GM21786 (cell line): ENCODE measurements at regions not wholly inside any gene's neighbourhood (a gene's known extent, or its start where the extent isn't known, plus 50 kb on each side); places are given as distances from the start of the nearest gene placed in this dataset.
"Not testable (repeated sequence)": the region's sequence is repeated elsewhere in the genome, so short reads cannot be mapped to it uniquely, and the experiment has no call there.

Experiments used
- ATAC-seq: cut with Tn5 transposase; IDR thresholded peaks from one replicate; pipeline ENCODE4 v1.9.1; 2021; ENCODE audit not compliant: unreplicated experiment

DNA sequence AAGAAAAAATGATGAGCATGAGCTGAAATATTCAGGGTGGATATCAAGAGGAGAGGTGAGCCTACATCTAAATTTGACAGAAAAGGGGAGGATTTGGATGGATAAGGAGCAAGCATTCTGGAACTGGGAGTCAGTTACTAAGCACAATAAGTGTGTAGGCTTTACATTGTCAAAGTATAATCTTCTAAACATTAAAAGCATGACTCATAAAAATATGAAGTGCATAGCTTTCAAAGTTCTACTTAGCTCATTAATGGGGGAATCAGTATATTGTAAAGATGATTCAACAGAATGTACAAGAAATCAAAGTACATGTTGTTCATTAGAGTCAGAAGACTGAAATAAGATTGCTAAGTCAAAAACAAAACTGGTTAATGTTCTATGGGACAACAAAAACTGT, 248.0 kb upstream of the GAS1 start:
- no peak for ATAC-seq

DNA sequence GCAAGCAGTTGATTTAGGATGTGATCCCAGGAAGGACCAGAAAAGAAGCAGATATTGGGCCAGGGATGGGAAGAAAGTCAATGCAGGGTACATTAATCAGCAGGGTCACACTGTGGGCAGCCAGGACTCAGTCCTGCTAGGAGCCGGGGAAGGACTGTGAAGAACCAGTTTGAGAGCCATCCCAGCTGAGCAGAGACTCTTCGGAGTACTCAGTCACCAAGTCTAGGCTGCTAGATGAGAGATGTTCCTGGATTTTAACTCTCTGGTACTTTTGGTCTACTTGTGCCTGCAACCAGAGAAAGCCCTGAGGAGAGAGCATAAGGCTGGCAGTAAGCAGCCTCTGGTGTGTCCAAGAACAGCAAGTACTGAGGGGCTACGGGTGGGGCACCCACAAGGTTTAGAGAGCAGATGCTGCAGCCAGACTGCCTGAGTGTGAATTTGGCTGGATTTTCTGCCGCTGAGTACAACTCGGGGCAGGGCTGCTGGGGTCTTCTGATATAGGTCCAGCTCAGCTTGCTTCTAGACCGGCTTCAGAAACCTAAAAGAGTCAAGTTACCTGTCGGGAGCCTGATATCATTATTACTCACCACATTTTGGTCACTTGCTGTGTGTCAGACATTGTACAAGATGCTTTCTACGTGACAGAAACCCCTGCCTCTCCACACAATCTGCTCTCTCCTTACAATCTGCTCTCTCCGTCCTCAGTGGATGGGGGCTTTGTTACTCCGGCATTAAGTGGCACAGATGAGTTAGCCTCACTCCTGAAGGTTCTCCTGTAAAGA, 250.2 kb upstream of the GAS1 start:
- no peak for ATAC-seq

- ATAC-seq: no peak
These were observed 251.4 kb upstream of the GAS1 start for GRCh38 chr9:87198716-87199115.

DNA sequence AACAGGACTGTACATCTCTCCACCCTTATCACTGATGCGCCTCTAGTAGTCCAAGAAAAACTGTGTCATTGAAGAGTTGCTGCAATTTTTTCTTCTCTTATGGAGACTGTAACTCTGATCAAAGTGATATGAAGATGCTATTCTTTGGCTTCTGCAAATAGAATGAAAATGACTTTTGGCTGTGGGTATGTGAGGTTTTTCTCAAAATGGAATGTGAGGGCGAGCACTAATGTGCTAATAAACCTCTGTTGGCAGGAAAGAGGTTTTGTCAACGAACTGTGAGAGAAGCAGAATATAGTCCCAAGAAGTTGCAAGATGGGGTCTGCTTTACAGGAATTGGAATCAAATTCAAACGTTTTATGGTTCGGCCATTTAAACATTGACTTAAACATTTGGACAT, 252.0 kb upstream of the GAS1 start:
- no peak for ATAC-seq

- no peak for ATAC-seq
These were observed 252.5 kb upstream of the GAS1 start for GRCh38 chr9:87199782-87200181.

DNA sequence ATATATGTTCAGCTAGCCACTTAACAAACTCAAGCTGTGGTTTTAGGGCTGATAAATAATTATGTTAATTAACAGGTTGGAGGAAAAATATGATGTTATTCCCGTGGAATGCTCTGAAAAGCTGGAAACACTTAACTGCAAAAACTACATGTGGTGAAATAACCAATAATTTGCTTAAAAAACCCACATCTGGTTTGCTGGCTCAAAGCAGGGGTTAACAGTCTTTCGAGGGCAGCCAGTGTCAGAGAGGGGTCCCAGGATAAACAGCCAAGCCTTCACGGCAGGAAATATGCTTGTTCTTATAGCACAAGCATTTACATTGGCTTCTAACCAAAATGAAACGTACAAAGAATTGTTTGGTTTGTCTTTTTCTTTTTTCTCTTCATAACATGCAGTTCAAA, 254.0 kb upstream of the GAS1 start:
- no peak for ATAC-seq

GRCh38 chr9:87206064-87206661, 258.9 kb upstream of the GAS1 start:
- no peak for ATAC-seq

DNA sequence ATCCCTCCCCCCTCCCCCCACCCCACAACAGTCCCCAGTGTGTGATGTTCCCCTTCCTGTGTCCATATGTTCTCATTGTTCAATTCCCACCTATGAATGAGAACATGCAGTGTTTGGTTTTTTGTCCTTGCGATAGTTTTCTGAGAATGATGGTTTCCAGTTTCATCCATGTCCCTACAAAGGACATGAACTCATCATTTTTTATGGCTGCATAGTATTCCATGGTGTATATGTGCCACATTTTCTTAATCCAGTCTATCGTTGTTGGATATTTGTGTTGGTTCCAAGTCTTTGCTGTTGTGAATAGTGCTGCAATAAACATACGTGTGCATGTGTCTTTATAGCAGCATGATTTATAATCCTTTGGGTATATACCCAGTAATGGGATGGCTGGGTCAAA, 263.4 kb upstream of the GAS1 start:
- ATAC-seq: not testable (repeated sequence)

DNA sequence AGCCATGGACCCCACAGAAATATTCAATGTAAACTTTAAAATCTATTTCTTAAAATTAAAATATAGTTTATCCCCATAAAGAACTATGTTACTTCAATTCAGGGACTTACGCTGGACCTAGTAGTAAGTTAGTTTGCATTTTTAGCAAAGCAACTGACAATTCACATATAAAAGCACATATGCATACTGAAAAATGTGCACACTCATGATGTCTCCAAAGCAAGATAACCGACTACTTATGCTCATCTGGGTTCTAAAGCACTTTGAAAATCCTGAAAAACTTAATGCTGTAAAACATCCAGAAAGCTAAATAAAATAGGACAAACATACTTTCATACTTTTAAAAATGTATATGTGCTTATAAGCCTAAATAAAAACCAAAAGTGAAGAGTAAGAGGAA, 264.4 kb upstream of the GAS1 start:
- no peak for ATAC-seq

DNA sequence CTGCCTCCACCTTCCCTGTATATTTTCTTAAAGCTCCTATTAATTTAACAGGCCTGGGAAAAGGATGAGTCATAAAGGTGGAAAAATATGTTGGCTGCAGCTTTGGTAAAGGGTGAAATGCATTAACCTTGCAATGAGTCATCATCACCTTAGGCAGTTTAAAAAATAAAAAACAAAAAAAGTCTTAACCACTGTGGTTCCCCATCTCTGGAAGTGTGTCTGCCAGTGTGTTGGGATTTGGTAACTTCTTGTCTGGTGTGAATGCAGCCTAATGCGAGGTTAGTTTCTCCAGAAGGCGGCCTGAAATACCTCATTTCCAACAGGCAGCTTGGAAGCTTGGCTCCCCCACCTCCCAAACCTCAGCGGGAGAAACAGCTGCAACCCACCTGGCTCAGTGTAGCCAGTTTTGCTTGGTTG, 265.3 kb upstream of the GAS1 start:
- no peak for ATAC-seq

DNA sequence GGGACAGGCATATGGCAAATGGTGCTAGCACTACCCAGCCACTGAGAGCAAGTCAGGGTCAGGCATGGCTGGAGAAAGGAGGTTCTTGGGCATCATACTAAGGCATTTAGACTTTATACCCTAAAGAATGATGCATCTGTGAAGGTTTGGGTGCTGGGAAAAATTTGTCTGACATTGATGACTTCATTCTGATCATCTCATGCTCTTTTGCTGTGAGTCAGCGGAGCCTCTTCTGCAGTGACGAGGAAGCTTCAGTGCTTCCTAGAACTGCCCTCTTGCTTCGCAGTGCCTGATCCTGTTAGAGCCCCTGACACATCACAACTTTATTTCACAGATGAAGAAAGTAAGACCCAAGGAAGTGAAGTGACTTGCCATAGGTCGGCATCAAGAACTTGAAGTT, 266.6 kb upstream of the GAS1 start:
- ATAC-seq: no peak

GRCh38 chr9:87214991-87215390, 267.7 kb upstream of the GAS1 start:
- no peak for ATAC-seq

DNA sequence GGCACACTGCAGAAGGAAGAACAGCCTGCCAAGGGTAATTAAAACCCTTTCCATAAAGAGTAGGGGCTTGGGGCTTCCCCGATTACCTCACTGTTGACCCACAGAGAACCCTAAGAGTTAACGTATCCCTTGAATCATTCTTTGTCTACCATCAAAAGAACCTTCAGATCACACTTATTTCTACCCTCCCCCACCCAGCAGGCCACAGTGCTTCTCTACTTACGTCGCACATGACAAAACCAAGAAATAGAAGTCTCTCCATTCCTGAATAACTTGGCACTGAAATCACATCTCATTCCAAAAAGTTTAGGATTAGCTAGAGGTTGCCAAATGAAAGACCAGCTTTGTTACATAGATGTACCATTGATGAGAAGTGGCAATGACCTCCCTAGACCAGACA, 268.7 kb upstream of the GAS1 start:
- no peak for ATAC-seq

- ATAC-seq: no peak
These were observed 269.7 kb upstream of the GAS1 start for GRCh38 chr9:87216897-87217455.

GRCh38 chr9:87223392-87224246, 274.0 kb upstream of the DAPK1 start:
- ATAC-seq: no peak

- ATAC-seq: no peak
These were observed 270.8 kb upstream of the DAPK1 start for GRCh38 chr9:87226896-87227295.

GRCh38 chr9:87227456-87227855, 270.2 kb upstream of the DAPK1 start:
- ATAC-seq: no peak

DNA sequence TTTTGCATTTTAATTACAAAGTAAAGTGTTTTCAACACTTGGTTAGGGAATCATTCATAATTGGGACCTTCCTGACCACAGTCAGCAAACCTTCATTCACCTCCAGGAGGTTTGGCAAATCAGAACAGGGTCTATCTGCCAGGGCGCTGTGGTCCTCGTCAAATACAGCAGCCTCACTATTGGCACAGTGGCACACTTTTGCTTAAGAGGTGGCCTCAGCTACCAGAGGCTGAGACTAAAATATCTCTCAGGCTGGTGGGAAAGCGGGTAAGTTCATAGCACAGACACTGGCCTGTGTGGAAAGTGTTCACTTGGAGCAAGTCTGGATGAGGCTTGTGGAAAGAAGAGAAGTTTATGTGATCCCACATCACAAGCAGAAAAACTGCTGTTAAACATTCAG, 268.6 kb upstream of the DAPK1 start:
- no peak for ATAC-seq

GRCh38 chr9:87233431-87233830, 264.2 kb upstream of the DAPK1 start:
- ATAC-seq: no peak

GRCh38 chr9:87233899-87234455, 263.7 kb upstream of the DAPK1 start:
- no peak for ATAC-seq

- ATAC-seq: no peak
These were observed 262.8 kb upstream of the DAPK1 start for GRCh38 chr9:87234854-87235253.
